Fibroblast of skin of left biceps (primary cell): ENCODE measurements at regions not wholly inside any gene's neighbourhood (a gene's known extent, or its start where the extent isn't known, plus 50 kb on each side); places are given as distances from the start of the nearest gene placed in this dataset.

ENCODE experiments used
- DNase-seq, 2 experiments: peaks; one replicate each; pipeline ENCODE4 v3.0.0-alpha.2; 2013; ENCODE audit warnings: low read depth in 2 of 2

DNA sequence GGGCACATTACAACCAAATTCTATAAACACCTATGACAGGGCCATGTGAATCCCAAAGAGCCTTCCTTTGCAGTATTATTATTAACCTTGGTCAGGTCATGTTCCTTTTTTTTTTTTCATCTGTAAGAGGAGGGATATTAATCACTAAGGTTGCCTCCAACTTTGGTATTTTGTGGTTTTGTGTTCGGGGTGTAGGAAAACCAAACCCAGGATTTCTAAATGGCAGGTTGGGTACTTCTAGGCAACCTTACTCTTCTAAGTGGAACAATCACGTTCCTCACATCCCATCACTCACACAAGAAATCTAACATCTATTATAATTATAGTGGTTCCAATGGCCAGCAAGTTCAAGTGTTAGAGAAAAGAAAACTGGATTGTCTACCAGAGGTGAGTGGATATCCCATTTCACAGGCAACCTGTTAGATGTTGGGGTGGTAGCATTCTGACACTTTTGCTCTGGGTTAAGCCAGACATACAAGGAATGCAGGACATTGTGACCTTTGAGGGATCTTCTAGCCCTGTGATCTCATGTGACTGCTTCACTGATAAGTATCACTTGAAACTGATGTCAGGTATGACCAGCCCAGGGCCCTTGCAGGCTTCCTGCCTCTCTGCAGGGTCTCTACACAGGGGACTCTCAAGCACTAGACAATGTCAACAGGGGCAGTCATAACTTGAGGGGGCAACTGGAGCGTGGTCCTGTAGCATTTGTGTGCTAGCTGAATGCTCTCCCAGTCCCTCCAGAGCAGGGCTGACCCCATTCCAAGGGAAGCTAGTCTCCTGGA lies 126.2 kb upstream of the VLDLR start:
- no peak for DNase-seq

DNA sequence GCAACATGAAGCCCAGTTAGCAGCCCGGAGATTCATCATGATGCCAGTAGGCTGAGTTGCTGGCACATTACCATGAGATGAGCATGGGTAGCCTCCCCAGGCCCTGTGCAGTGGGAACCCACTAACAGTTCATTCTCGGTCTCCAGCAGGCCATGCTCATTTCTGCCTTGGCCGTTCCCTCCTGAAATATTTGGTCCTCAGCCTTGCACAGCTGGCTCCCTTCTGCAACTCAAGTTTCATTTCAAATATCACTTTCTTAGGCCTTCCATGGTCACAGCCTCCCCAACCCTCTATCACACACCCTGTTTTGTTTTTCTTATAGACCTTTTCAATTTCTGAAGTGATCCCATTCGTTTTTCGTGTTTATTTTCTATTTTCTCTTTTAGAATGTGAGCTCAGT lies 125.4 kb upstream of the VLDLR start:
- no peak for DNase-seq

DNA sequence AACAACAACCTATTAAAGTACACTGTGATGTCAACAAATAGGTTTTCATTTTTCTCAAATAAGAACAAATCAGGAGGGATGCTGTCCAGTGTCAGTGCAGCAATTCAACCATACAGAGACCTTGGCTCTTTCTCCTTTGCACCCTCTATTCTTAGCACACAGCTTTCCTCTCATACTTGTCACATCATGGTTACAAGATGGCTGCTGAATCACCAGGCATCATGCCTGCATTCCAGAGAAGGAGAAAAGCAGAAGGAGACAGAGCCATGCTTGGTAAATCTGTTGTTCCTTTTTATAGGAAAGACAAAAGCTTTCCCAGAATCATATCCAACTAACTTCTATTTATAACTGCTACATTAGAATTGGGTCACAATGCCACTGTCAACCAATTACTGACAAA lies 124.7 kb upstream of the VLDLR start:
- DNase-seq: no peak

DNA sequence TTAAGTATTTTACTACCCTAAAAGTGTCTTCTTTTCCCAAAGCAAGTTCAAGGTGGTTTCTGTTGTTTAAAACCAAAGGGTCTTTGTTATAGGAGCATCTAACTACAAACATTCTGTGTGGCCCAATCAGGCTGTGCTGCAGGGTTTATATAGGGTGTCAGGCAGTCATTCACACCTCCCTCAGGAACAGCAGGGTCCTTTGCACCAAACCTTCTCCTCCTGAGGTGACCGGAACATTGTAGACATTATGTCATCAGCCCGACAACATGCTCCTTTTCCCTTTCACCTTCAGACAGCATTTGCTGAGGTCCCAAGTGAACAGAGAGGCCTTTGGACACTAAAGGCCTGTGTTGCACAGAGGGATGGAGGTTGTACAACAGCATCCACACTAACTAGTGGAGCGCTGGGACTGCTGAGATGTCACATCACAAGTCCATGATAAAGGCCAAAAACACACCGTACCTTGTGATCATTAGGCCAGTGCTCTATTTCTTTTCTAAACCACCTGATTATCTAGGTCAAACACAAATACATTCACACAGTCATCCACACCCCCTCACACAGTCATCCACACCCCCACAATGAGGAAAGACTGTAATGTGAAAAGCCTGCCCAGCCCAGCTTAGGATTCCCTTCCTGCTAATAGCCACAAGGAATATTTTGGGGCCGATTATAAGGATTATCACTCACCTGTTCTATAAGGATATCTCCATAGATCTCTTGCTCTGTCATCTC lies 123.8 kb upstream of the VLDLR start:
- DNase-seq: no peak

DNA sequence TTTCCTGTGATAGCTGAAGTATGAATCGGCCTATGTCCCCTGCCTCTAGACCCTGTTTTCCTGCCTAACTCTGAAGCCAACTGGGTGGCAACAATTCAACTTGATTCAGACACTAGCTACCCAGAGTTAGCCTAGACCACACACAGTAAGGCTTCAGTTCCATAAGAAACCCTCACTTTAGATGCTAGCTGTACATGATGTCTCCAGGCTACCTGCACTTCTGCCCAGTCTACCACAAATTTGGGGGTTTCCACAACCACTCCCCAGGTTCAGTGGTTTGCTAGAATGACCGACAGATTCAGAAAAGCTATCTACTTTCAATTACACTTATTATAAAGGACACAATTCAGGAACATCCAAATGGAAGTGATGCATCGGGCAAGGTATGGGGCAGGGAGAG lies 119.4 kb upstream of the VLDLR start:
- DNase-seq: no peak

- DNase-seq: no peak
These were observed 118.8 kb upstream of the VLDLR start for GRCh38 chr9:2502760-2503159.

DNA sequence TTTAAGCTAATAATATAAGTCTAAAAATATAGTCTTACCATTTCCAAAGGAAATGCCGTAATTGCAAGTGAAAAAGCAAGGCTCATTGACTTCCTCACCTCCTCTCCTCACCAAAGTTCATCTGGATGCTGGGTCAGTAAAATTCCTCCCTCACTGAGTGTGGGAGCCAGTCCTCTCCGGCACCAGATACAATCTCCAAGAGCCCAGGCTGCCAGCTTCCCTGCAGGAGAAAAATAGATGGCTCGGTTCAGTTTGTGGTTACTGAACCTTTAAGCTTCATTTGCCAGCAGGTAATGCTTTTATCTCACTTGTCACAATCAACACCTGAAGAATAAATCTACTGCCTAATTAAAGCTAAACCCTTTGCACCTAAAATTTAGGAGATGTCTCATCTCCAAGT lies 115.3 kb upstream of the VLDLR start:
- no peak for DNase-seq

DNA sequence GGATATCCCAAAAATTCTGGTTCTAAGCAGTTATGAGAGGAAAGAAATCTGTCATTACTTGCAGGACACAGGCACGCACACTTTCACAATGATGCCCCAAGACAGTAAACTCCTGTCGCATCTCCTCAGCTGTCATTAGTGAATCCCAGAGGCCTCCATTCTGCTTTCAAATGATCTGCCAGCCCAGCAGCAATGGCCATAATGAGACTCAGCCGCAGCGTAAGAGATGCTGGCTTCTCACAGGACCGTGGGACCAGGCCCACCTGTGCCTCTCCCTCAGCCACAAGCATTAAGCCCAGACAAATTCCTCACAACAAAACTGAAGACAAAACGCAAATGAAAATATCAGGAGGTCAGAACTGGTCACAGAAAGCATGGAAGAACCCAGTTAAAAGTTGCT lies 98.0 kb upstream of the VLDLR start:
- no peak for DNase-seq

- no peak for DNase-seq
These were observed 97.0 kb upstream of the VLDLR start for GRCh38 chr9:2524601-2525000.

GRCh38 chr9:2525147-2525546 lies 96.4 kb upstream of the VLDLR start:
- DNase-seq: no peak

GRCh38 chr9:2526071-2526828 lies 95.3 kb upstream of the VLDLR start:
- no peak for DNase-seq

- DNase-seq: no peak
These were observed 90.1 kb upstream of the VLDLR start for GRCh38 chr9:2531481-2531880.

GRCh38 chr9:2536511-2536910 lies 85.1 kb upstream of the VLDLR start:
- no peak for DNase-seq

- DNase-seq: no peak
These were observed 75.6 kb upstream of the VLDLR start for GRCh38 chr9:2545881-2546490.

GRCh38 chr9:2555899-2556600 lies 65.5 kb upstream of the VLDLR start:
- DNase-seq: peak; percentile 16 to 40

GRCh38 chr9:2557693-2558092 lies 63.9 kb upstream of the VLDLR start:
- DNase-seq: no peak

DNA sequence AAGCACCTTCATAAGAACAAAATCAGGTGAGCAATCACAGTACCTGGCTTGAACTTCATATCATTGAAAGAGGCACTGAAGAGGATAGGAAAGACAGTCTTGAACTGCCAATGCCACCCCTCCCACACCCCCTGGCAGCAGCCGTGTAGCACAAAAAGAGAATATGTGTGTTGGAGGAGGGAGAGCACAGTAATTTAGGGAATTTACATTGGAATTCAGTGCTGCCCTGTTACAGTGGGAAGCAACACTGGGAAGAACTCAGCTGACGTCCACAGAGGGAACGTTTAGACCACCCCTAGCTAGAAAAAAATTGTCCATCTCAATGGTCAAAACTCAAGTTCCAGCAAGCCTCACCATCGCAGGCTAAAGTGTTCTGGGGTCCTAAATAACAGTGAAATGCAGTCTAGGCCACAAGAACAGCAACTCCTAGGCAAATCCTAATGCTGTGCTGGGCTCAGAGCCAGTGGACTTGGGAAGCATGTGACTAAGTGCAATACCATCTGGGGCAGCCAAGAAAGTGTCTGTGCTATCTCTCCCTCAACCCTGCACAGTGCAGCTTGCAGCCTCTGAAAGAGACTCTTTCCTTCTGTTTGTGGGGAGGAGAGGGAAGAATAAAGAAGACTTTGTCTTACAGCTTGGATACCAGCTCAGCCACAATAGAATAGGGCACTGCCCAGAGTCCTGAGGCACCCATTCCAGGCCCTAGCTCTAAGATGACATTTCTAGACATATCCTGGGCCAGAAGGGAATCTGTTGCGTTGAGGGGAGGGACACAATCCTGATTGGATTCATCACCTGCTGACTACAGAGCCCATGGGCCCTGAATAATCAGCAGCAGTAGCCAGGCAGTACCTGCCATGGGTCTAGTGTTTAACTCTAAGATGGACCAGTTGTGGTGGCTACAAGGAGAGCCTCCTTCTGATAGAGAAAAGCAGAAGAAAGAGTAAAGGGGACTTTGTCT lies 62.1 kb upstream of the VLDLR start:
- DNase-seq: peak; percentile 90

- no peak for DNase-seq
These were observed 61.4 kb upstream of the VLDLR start for GRCh38 chr9:2560180-2560579.

DNA sequence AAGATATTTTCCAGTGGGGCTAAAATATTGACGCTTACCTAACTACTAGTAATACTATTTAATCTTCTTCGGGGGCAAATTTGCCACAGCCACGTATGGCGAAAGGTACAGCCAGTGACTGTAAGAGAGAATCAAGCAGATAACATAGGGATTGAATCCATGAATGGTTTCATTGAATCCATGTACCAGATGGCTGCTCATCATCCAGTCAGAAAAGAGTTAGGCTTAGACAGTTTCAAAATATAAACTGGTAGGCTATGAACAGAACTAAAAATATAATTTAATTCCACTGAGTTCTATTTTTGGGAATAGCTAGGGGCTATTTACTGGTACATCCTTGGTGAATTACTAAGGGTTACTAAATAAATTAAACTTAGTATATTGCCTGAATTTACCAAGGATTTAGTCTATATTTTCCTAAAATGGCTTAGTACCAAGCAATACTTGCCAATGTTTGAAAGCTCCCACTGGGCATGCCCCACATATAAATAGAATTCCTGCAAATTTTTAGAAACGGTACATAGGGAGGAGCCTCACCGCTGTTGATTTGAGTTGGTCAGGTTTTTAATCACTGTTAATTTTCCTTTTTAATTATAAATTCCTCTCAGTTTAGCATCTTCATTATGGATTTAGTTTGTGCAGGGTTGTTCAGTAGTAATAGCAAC lies 55.8 kb upstream of the VLDLR start:
- no peak for DNase-seq

GRCh38 chr9:2567922-2568321 lies 53.7 kb upstream of the VLDLR start:
- no peak for DNase-seq
